ENCODE measurements at regions not wholly inside any gene's neighbourhood (a gene's known extent, or its start where the extent isn't known, plus 50 kb on each side); places are given as distances from the start of the nearest gene placed in this dataset.

- Histone ChIP-seq H4K8ac (ENCODE audit: extremely low read depth, insufficient read depth, low read length) (peak overlapping the region; percentile 69; the same call in 1 of the 2 replicates), H2BK120ac (replicated peaks; ENCODE audit: low read depth, low read length) (peak overlapping the region; percentile 48), H3K4ac (replicated peaks; ENCODE audit: insufficient read length, low read depth, low read length) (no peak overlapping the region), H3K56ac (replicated peaks; ENCODE audit: insufficient read length, low read depth, low read length) (no peak overlapping the region), H2BK5ac (ENCODE audit: low read depth, low read length) (peak overlapping the region; percentile 3; the same call in 1 of the 2 replicates), H3K23me2 (ENCODE audit: low read depth, low read length) (no peaks in the 10 kb centered on the region), H3K79me1 (ENCODE audit: low read depth, low read length) (no peaks in the 10 kb centered on the region), H4K5ac (ENCODE audit: insufficient read length, low read depth, low read length) (no peak overlapping the region), H3K14ac (ENCODE audit: insufficient read length) (no peak overlapping the region), H3K27me3 (replicated peaks in 1 of 4; ENCODE audit: control insufficient read depth in 3 of 4, extremely low read depth in 1 of 4, insufficient read depth in 3 of 4, low read length in 3 of 4) (no peaks in the 10 kb centered on the region), H3K18ac (ENCODE audit: extremely low read depth, low read length) (no peak overlapping the region; the same call in 1 of the 2 replicates), H3K9ac (replicated peaks in 1 of 4; ENCODE audit: extremely low read depth in 1 of 4, low read depth in 3 of 4, low read length in 3 of 4) (peak overlapping the region in 1 of 4 experiments; percentile 1; a peak in 2 of 7 replicates), H3K23ac (ENCODE audit: insufficient read length) (no peak overlapping the region), H3K9me3 (ENCODE audit: insufficient read depth in 2 of 2, low read depth in 1 of 2, low read length in 1 of 2) (no peaks in the 10 kb centered on the region), H2BK20ac (ENCODE audit: low read length) (no peak overlapping the region), H4K20me1 (replicated peaks in 1 of 2; ENCODE audit: control insufficient read depth in 1 of 2, insufficient read depth in 2 of 2, low read length in 2 of 2) (no peaks in the 10 kb centered on the region), H3K79me2 (ENCODE audit: control insufficient read depth in 1 of 2, insufficient read depth in 2 of 2, low read length in 2 of 2) (no peaks in the 10 kb centered on the region), H3K27ac (ENCODE audit: low read depth, low read length) (no peak overlapping the region), H2BK15ac (ENCODE audit: low read length) (no peak overlapping the region), H2AFZ (ENCODE audit: low read length) (peak overlapping the region; percentile 87), H3K4me2 (ENCODE audit: insufficient read depth in 1 of 2, low read depth in 2 of 2, low read length in 2 of 2) (peak overlapping the region; percentile 40 to 74), H3K36me3 (ENCODE audit: control insufficient read depth in 2 of 4, insufficient read depth in 4 of 4, low read length in 3 of 4) (no peaks in the 10 kb centered on the region), H3K4me3 (ENCODE audit: extremely low read depth in 1 of 4, insufficient read depth in 2 of 4, low read depth in 3 of 4, low read length in 4 of 4) (peak overlapping the region in 1 of 4 experiments; percentile 19; a peak in 1 of 8 replicates), H3K4me1 (replicated peaks in 1 of 4; ENCODE audit: control insufficient read depth in 3 of 4, insufficient read depth in 4 of 4, low read length in 3 of 4) (peaks cover 2 to 13% (median 10%) of the 10 kb centered on the region in 4 experiments; a peak in 6 of 7 replicates), H2BK12ac (ENCODE audit: low read depth, low read length) (0 out of 2 replicates have a peak overlapping the region, but pooled peaks have one; percentile 3), H4K91ac (replicated peaks; ENCODE audit: insufficient read length, low read length) (peak overlapping the region; percentile 22), H2AK5ac (ENCODE audit: low read depth, low read length) (no peak overlapping the region)
- TF ChIP-seq TEAD4 (IDR thresholded peaks at IDR 0.05; ENCODE audit: low read depth, low read length) (0 out of 2 replicates have a peak, but pooled peaks have one; percentile 19), CHD2 (IDR thresholded peaks at IDR 0.05; ENCODE audit: low read length) (no peak), TAF1 (IDR thresholded peaks at IDR 0.05; ENCODE audit: low read depth, low read length) (no peak)
- POLR2A ChIA-PET (ENCODE audit: partially characterized antibody) = interaction anchor here (1.1 kb wide), 1 partner anchor 26 kb away, joined by 3 read pairs; no protein-coding TSS in a partner anchor
- FAIRE-seq (no peak), DNase-seq (ENCODE audit: low read depth in 1 of 2, low spot score in 2 of 2) (peak in 1 of 2 experiments; percentile 50)
- 38% methylated on average over 10 of the region's 10 CpGs; no CpG with 5 or more reads in 1 of the 2 experiments for WGBS, 2 experiments (ENCODE audit: extremely low coverage in 1 of 2, insufficient coverage in 1 of 2, insufficient read length in 1 of 2, insufficient replicate concordance in 2 of 2, low coverage in 1 of 2, low lambda C conversion rate in 2 of 2, missing lambda C conversion rate in 1 of 2)
- CTCF ChIA-PET (ENCODE audit: partially characterized antibody) = interaction anchor here (0.7 to 10.4 kb wide), 7 partner anchors 27 to 465 kb away, joined by 3 to 145 read pairs (median 4); partner anchors contain the start of gene IL6
Measured at GRCh38 chr7:22589641-22590201, 89.7 kb upstream of the STEAP1B start.
